ENCODE measurements at regions not wholly inside any gene's neighbourhood (a gene's known extent, or its start where the extent isn't known, plus 50 kb on each side); places are given as distances from the start of the nearest gene placed in this dataset.

GRCh38 chr13:31898378-31899071, 133.0 kb upstream of the FRY start:
- peak; percentile 33 for DNase-seq (ENCODE audit: low read depth, low spot score)
- in situ Hi-C loops (cut with HindIII; ENCODE audit: low sequenced_read_pairs): no loop called here
- H3K4me3 ChIP-seq (ENCODE audit: low read depth, low read length): no peak overlapping the region
- no peak for TF ChIP-seq CTCF (IDR thresholded peaks at IDR 0.05; ENCODE audit: low read depth, low read length)

GRCh38 chr13:31901985-31902384, 129.6 kb upstream of the FRY start:
- H3K4me3 ChIP-seq (ENCODE audit: low read depth, low read length): no peak overlapping the region
- in situ Hi-C loops (cut with HindIII; ENCODE audit: low sequenced_read_pairs): no loop called here
- no peak for TF ChIP-seq CTCF (IDR thresholded peaks at IDR 0.05; ENCODE audit: low read depth, low read length)

GRCh38 chr13:31903111-31903815, 128.3 kb upstream of the FRY start:
- in situ Hi-C loops (cut with HindIII; ENCODE audit: low sequenced_read_pairs): no loop called here
- no peak for TF ChIP-seq CTCF (IDR thresholded peaks at IDR 0.05; ENCODE audit: low read depth, low read length)
- DNase-seq (ENCODE audit: low read depth, low spot score): no peak
- H3K4me3 ChIP-seq (ENCODE audit: low read depth, low read length): no peak overlapping the region

More at GRCh38 chr13:31901985-31902384, 129.6 kb upstream of the FRY start:
- no peak for DNase-seq (ENCODE audit: low read depth, low spot score)

- H3K4me3 ChIP-seq (ENCODE audit: low read depth, low read length): no peak overlapping the region
- in situ Hi-C loops (cut with HindIII; ENCODE audit: low sequenced_read_pairs): no loop called here
- no peak for DNase-seq (ENCODE audit: low read depth, low spot score)
- TF ChIP-seq CTCF (IDR thresholded peaks at IDR 0.05; ENCODE audit: low read depth, low read length): no peak
Observed at GRCh38 chr13:31904941-31905824, 126.4 kb upstream of the FRY start.

- TF ChIP-seq CTCF (IDR thresholded peaks at IDR 0.05; ENCODE audit: low read depth, low read length): no peak
- no peak overlapping the region for H3K4me3 ChIP-seq (ENCODE audit: low read depth, low read length)
- DNase-seq (ENCODE audit: low read depth, low spot score): no peak
- in situ Hi-C loops (cut with HindIII; ENCODE audit: low sequenced_read_pairs): no loop called here
Observed at GRCh38 chr13:31905961-31906360, 125.6 kb upstream of the FRY start.

DNA sequence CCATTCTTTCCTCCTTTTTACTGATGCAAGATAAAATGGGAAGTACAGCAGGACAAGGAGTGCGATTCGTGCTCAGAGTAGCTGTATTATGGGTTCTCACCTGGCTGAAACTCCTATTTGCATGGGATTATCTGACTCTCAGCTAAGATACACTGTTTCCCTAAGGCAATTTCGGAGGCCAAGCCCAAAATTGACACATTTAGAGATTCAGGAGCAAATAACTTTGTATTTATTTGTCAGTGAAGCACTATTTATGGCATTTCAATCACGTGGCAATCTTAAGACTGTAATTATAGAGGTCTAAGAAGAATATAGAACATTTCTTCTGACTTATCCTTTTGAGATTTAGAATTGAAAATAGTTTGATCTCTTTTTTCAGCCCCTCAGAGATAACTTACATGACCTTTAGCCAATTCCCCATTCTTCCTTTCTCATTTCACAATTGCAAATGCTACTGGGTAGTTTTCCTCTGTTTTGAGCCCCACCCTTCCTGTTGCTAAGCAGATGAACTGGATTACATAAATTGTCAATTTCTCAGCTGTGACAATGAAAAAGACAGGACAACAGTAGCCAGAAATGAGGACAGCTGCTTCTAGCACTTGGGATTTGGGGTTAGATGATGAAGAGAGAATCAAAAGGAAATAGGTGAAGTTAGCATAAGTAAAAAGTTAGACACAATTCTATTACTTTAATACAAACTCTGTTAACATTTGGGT, 122.7 kb upstream of the FRY start:
- in situ Hi-C loops (cut with HindIII; ENCODE audit: low sequenced_read_pairs): no loop called here
- no peak for DNase-seq (ENCODE audit: low read depth, low spot score)
- no peak overlapping the region for H3K4me3 ChIP-seq (ENCODE audit: low read depth, low read length)
- no peak for TF ChIP-seq CTCF (IDR thresholded peaks at IDR 0.05; ENCODE audit: low read depth, low read length)
